ENCODE measurements at regions not wholly inside any gene's neighbourhood (a gene's known extent, or its start where the extent isn't known, plus 50 kb on each side); places are given as distances from the start of the nearest gene placed in this dataset.

DNA sequence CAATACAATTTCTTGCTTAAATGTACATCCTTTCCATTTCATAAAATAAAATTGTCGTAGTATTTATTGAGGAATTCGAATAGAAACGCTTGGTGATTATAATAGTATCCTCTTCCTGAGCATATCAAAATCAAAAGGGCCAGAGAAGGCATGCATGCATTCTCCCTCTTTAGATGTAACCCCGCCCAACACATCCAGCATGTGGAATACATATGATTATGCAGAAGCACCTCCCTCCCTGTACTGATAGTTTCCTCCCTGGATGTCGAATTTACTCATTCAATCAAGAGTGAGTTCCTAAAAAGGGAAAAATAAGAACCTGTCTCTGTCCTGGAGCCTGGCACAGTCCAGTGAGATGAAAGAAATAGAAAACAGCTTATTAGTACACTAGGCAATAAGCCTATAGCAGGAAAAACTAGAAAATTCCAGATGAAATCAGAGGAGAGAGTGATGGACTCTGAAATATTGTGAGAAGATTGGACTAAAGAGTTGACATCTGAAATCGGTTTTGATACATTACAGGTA, 262.9 kb downstream of the RDH14 start:
- Histone ChIP-seq H3K9me3 (ENCODE audit: control insufficient read depth, insufficient read depth, low read depth, low read length) (no peaks in the 10 kb centered on the region), H3K4me3 (ENCODE audit: low read depth, low read length) (no peak overlapping the region), H3K4me1 (ENCODE audit: control insufficient read depth, insufficient read depth, low read length) (no peaks in the 10 kb centered on the region), H3K36me3 (ENCODE audit: control insufficient read depth in 2 of 2, insufficient read depth in 1 of 2, low read length in 2 of 2) (no peaks in the 10 kb centered on the region), H3K27ac (ENCODE audit: extremely low read depth, low read depth, low read length) (no peak overlapping the region)
- POLR2A ChIA-PET: no interaction called here
- CTCF ChIA-PET: no interaction called here
- TF ChIP-seq, protein P1, sequence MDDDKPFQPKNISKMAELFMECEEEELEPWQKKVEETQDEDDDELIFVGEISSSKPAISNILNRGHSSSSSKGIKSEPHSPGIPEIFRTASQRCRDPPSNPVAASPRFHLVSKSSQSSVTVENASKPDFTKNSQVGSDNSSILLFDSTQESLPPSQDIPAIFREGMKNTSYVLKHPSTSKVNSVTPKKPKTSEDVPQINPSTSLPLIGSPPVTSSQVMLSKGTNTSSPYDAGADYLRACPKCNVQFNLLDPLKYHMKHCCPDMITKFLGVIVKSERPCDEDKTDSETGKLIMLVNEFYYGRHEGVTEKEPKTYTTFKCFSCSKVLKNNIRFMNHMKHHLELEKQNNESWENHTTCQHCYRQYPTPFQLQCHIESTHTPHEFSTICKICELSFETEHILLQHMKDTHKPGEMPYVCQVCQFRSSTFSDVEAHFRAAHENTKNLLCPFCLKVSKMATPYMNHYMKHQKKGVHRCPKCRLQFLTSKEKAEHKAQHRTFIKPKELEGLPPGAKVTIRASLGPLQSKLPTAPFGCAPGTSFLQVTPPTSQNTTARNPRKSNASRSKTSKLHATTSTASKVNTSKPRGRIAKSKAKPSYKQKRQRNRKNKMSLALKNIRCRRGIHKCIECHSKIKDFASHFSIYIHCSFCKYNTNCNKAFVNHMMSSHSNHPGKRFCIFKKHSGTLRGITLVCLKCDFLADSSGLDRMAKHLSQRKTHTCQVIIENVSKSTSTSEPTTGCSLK (tag by site-specific recombination; IDR thresholded peaks at IDR 0.05): no peak
- TF ChIP-seq, protein P2, sequence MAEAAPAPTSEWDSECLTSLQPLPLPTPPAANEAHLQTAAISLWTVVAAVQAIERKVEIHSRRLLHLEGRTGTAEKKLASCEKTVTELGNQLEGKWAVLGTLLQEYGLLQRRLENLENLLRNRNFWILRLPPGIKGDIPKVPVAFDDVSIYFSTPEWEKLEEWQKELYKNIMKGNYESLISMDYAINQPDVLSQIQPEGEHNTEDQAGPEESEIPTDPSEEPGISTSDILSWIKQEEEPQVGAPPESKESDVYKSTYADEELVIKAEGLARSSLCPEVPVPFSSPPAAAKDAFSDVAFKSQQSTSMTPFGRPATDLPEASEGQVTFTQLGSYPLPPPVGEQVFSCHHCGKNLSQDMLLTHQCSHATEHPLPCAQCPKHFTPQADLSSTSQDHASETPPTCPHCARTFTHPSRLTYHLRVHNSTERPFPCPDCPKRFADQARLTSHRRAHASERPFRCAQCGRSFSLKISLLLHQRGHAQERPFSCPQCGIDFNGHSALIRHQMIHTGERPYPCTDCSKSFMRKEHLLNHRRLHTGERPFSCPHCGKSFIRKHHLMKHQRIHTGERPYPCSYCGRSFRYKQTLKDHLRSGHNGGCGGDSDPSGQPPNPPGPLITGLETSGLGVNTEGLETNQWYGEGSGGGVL (tag by site-specific recombination; IDR thresholded peaks at IDR 0.05): no peak
- TF ChIP-seq ZNF549 (tag by site-specific recombination; IDR thresholded peaks at IDR 0.05) (no peak), ZNF292 (tag by site-specific recombination; IDR thresholded peaks at IDR 0.05; ENCODE audit: borderline replicate concordance, low read depth) (no peak), MZF1 (tag by site-specific recombination; IDR thresholded peaks at IDR 0.05; ENCODE audit: borderline replicate concordance) (no peak), ZEB2 (tag by site-specific recombination; IDR thresholded peaks at IDR 0.05) (no peak), KLF16 (tag by site-specific recombination; IDR thresholded peaks at IDR 0.05) (no peak), ZNF660 (tag by site-specific recombination; IDR thresholded peaks at IDR 0.05) (no peak), ZNF843 (tag by site-specific recombination; IDR thresholded peaks at IDR 0.05) (no peak), KLF8 (tag by site-specific recombination; IDR thresholded peaks at IDR 0.05) (no peak), ZNF830 (tag by site-specific recombination; IDR thresholded peaks at IDR 0.05; ENCODE audit: low read depth) (no peak), ZBTB21 (tag by site-specific recombination; IDR thresholded peaks at IDR 0.05) (no peak), ZNF10 (tag by site-specific recombination; IDR thresholded peaks at IDR 0.05) (no peak), ZNF654 (tag by site-specific recombination; IDR thresholded peaks at IDR 0.05; ENCODE audit: low read depth) (no peak)
- TF ChIP-seq, protein P3, sequence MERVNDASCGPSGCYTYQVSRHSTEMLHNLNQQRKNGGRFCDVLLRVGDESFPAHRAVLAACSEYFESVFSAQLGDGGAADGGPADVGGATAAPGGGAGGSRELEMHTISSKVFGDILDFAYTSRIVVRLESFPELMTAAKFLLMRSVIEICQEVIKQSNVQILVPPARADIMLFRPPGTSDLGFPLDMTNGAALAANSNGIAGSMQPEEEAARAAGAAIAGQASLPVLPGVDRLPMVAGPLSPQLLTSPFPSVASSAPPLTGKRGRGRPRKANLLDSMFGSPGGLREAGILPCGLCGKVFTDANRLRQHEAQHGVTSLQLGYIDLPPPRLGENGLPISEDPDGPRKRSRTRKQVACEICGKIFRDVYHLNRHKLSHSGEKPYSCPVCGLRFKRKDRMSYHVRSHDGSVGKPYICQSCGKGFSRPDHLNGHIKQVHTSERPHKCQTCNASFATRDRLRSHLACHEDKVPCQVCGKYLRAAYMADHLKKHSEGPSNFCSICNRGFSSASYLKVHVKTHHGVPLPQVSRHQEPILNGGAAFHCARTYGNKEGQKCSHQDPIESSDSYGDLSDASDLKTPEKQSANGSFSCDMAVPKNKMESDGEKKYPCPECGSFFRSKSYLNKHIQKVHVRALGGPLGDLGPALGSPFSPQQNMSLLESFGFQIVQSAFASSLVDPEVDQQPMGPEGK (tag by site-specific recombination; IDR thresholded peaks at IDR 0.05): no peak
- TF ChIP-seq, protein P4, sequence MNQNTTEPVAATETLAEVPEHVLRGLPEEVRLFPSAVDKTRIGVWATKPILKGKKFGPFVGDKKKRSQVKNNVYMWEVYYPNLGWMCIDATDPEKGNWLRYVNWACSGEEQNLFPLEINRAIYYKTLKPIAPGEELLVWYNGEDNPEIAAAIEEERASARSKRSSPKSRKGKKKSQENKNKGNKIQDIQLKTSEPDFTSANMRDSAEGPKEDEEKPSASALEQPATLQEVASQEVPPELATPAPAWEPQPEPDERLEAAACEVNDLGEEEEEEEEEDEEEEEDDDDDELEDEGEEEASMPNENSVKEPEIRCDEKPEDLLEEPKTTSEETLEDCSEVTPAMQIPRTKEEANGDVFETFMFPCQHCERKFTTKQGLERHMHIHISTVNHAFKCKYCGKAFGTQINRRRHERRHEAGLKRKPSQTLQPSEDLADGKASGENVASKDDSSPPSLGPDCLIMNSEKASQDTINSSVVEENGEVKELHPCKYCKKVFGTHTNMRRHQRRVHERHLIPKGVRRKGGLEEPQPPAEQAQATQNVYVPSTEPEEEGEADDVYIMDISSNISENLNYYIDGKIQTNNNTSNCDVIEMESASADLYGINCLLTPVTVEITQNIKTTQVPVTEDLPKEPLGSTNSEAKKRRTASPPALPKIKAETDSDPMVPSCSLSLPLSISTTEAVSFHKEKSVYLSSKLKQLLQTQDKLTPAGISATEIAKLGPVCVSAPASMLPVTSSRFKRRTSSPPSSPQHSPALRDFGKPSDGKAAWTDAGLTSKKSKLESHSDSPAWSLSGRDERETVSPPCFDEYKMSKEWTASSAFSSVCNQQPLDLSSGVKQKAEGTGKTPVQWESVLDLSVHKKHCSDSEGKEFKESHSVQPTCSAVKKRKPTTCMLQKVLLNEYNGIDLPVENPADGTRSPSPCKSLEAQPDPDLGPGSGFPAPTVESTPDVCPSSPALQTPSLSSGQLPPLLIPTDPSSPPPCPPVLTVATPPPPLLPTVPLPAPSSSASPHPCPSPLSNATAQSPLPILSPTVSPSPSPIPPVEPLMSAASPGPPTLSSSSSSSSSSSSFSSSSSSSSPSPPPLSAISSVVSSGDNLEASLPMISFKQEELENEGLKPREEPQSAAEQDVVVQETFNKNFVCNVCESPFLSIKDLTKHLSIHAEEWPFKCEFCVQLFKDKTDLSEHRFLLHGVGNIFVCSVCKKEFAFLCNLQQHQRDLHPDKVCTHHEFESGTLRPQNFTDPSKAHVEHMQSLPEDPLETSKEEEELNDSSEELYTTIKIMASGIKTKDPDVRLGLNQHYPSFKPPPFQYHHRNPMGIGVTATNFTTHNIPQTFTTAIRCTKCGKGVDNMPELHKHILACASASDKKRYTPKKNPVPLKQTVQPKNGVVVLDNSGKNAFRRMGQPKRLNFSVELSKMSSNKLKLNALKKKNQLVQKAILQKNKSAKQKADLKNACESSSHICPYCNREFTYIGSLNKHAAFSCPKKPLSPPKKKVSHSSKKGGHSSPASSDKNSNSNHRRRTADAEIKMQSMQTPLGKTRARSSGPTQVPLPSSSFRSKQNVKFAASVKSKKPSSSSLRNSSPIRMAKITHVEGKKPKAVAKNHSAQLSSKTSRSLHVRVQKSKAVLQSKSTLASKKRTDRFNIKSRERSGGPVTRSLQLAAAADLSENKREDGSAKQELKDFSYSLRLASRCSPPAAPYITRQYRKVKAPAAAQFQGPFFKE (tag by site-specific recombination; IDR thresholded peaks at IDR 0.05; ENCODE audit: borderline replicate concordance): no peak
- TF ChIP-seq, protein P5, sequence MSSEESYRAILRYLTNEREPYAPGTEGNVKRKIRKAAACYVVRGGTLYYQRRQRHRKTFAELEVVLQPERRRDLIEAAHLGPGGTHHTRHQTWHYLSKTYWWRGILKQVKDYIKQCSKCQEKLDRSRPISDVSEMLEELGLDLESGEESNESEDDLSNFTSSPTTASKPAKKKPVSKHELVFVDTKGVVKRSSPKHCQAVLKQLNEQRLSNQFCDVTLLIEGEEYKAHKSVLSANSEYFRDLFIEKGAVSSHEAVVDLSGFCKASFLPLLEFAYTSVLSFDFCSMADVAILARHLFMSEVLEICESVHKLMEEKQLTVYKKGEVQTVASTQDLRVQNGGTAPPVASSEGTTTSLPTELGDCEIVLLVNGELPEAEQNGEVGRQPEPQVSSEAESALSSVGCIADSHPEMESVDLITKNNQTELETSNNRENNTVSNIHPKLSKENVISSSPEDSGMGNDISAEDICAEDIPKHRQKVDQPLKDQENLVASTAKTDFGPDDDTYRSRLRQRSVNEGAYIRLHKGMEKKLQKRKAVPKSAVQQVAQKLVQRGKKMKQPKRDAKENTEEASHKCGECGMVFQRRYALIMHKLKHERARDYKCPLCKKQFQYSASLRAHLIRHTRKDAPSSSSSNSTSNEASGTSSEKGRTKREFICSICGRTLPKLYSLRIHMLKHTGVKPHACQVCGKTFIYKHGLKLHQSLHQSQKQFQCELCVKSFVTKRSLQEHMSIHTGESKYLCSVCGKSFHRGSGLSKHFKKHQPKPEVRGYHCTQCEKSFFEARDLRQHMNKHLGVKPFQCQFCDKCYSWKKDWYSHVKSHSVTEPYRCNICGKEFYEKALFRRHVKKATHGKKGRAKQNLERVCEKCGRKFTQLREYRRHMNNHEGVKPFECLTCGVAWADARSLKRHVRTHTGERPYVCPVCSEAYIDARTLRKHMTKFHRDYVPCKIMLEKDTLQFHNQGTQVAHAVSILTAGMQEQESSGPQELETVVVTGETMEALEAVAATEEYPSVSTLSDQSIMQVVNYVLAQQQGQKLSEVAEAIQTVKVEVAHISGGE (tag by site-specific recombination; conservative IDR thresholded peaks at IDR 0.05; ENCODE audit: low read depth): no peak
- TF ChIP-seq, protein P6, sequence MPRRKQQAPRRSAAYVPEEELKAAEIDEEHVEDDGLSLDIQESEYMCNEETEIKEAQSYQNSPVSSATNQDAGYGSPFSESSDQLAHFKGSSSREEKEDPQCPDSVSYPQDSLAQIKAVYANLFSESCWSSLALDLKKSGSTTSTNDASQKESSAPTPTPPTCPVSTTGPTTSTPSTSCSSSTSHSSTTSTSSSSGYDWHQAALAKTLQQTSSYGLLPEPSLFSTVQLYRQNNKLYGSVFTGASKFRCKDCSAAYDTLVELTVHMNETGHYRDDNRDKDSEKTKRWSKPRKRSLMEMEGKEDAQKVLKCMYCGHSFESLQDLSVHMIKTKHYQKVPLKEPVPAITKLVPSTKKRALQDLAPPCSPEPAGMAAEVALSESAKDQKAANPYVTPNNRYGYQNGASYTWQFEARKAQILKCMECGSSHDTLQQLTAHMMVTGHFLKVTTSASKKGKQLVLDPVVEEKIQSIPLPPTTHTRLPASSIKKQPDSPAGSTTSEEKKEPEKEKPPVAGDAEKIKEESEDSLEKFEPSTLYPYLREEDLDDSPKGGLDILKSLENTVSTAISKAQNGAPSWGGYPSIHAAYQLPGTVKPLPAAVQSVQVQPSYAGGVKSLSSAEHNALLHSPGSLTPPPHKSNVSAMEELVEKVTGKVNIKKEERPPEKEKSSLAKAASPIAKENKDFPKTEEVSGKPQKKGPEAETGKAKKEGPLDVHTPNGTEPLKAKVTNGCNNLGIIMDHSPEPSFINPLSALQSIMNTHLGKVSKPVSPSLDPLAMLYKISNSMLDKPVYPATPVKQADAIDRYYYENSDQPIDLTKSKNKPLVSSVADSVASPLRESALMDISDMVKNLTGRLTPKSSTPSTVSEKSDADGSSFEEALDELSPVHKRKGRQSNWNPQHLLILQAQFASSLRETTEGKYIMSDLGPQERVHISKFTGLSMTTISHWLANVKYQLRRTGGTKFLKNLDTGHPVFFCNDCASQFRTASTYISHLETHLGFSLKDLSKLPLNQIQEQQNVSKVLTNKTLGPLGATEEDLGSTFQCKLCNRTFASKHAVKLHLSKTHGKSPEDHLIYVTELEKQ (tag by site-specific recombination; IDR thresholded peaks at IDR 0.05; ENCODE audit: borderline replicate concordance): no peak

Measured in HEK293 (cell line).